GM23338 (cell line): ENCODE measurements at regions not wholly inside any gene's neighbourhood (a gene's known extent, or its start where the extent isn't known, plus 50 kb on each side); places are given as distances from the start of the nearest gene placed in this dataset.
A peak's percentile ranks its signal among the peaks of the same experiment; 100 is the strongest.

ENCODE experiments used
- ATAC-seq: fragments of 200-7000 bp; cut with Tn5 transposase; 3 replicates; pipeline ENCODE4 v1.9.1; 2020
- DNase-seq: peaks from one replicate; pipeline ENCODE4 v3.0.0-alpha.2; 2015; ENCODE audit warnings: low spot score
- H2AFZ ChIP-seq: fragments of 200-600 bp; sonication (generic); 2 replicates; pipeline ENCODE4 v1.8.0; 2016; ENCODE audit warnings: antibody characterized with exemption, mild to moderate bottlenecking, moderate library complexity
- H3F3A ChIP-seq: fragments of 200-600 bp; sonication (generic); replicated peaks from 2 replicates; pipeline ENCODE4 v1.8.0; 2017; ENCODE audit warnings: antibody characterized with exemption, mixed run types, low read depth
- H3K27ac ChIP-seq: fragments of 200-600 bp; sonication (generic); 2 replicates; pipeline ENCODE4 v1.6.1; 2016; ENCODE audit warnings: low read depth
- H3K27me3 ChIP-seq: fragments of 200-600 bp; sonication (generic); 2 replicates; pipeline ENCODE4 v1.8.0; 2016; ENCODE audit warnings: mild to moderate bottlenecking, mixed run types, moderate library complexity; ENCODE audit not compliant: insufficient read depth
- H3K36me3 ChIP-seq: fragments of 200-600 bp; sonication (generic); 2 replicates; pipeline ENCODE4 v1.8.0; 2016; ENCODE audit warnings: mild to moderate bottlenecking; ENCODE audit not compliant: insufficient read depth
- H3K4me1 ChIP-seq: fragments of 200-600 bp; sonication (generic); 2 replicates; pipeline ENCODE4 v1.8.0; 2016; ENCODE audit warnings: mild to moderate bottlenecking, moderate library complexity; ENCODE audit not compliant: insufficient read depth
- H3K4me2 ChIP-seq: fragments of 200-600 bp; sonication (generic); 2 replicates; pipeline ENCODE4 v1.7.1; 2017; ENCODE audit warnings: mixed run types
- H3K4me3 ChIP-seq: fragments of 200-600 bp; sonication (generic); 2 replicates; pipeline ENCODE4 v1.6.1; 2016; ENCODE audit warnings: mixed run types
- H3K79me2 ChIP-seq: fragments of 200-600 bp; sonication (generic); replicated peaks from 2 replicates; pipeline ENCODE4 v1.8.0; 2017; ENCODE audit warnings: mild to moderate bottlenecking; ENCODE audit not compliant: insufficient read depth
- H3K9me2 ChIP-seq: fragments of 200-600 bp; sonication (generic); 2 replicates; pipeline ENCODE4 v1.8.0; 2017; ENCODE audit not compliant: insufficient read depth
- H4K20me1 ChIP-seq: fragments of 200-600 bp; sonication (generic); replicated peaks from 2 replicates; pipeline ENCODE4 v1.8.0; 2017; ENCODE audit warnings: mild to moderate bottlenecking; ENCODE audit not compliant: insufficient read depth
- H3K27ac Mint-ChIP-seq: 2 replicates; pipeline ENCODE4 v1.8.0; 2020; ENCODE audit warnings: inconsistent platforms, mild to moderate bottlenecking, moderate library complexity, mixed read lengths
- H3K27me3 Mint-ChIP-seq: 3 replicates; pipeline ENCODE4 v1.8.0; 2022; ENCODE audit warnings: low read depth, mild to moderate bottlenecking, moderate library complexity, mixed read lengths, inconsistent platforms; ENCODE audit not compliant: insufficient read depth, poor library complexity
- H3K36me3 Mint-ChIP-seq: 3 replicates; pipeline ENCODE4 v1.8.0; 2021; ENCODE audit warnings: low read depth, mild to moderate bottlenecking, inconsistent platforms, moderate library complexity, mixed read lengths
- H3K4me1 Mint-ChIP-seq: 3 replicates; pipeline ENCODE4 v1.8.0; 2020; ENCODE audit warnings: mild to moderate bottlenecking, inconsistent platforms, mixed read lengths
- H3K4me3 Mint-ChIP-seq: 3 replicates; pipeline ENCODE4 v1.8.0; 2021; ENCODE audit warnings: moderate library complexity, mild to moderate bottlenecking, inconsistent platforms, mixed read lengths
- H3K9me3 Mint-ChIP-seq: 3 replicates; pipeline ENCODE4 v1.8.0; 2020; ENCODE audit warnings: moderate library complexity, mild to moderate bottlenecking, inconsistent platforms, mixed read lengths
- CREB1 ChIP-seq: fragments of 250-450 bp; sonication (Bioruptor Pico); IDR thresholded peaks from 2 replicates; pipeline ENCODE4 v1.5.0; 2020; ENCODE audit warnings: low read depth, mild to moderate bottlenecking, moderate library complexity
- EZH2 ChIP-seq: fragments of 200-600 bp; sonication (generic); IDR thresholded peaks from one replicate; pipeline ENCODE4 v1.8.0; 2017; ENCODE audit warnings: antibody characterized with exemption, mild to moderate bottlenecking, low read depth; ENCODE audit not compliant: unreplicated experiment
- EZH2phosphoT487 ChIP-seq: fragments of 200-600 bp; sonication (generic); IDR thresholded peaks from one replicate; pipeline ENCODE4 v1.8.1; 2018; ENCODE audit warnings: antibody characterized with exemption; ENCODE audit not compliant: unreplicated experiment
- JUNB ChIP-seq: IDR thresholded peaks from one replicate; pipeline ENCODE4 v1.6.1; 2016; ENCODE audit warnings: antibody characterized with exemption; ENCODE audit not compliant: unreplicated experiment
- POLR2AphosphoS5 ChIP-seq: IDR thresholded peaks from 2 replicates; pipeline ENCODE4 v1.6.1; 2016; ENCODE audit warnings: antibody characterized with exemption, low read depth
- STAT1 ChIP-seq: IDR thresholded peaks from one replicate; pipeline ENCODE4 v1.6.1; 2016; ENCODE audit warnings: antibody characterized with exemption; ENCODE audit not compliant: unreplicated experiment
- ZNF114 ChIP-seq: fragments of 250-450 bp; sonication (Bioruptor Pico); IDR thresholded peaks from 2 replicates; pipeline ENCODE4 v1.5.0; 2020; ENCODE audit warnings: mild to moderate bottlenecking, moderate library complexity
- ZNF331 ChIP-seq: fragments of 250-450 bp; sonication (Bioruptor Pico); IDR thresholded peaks from 2 replicates; pipeline ENCODE4 v1.5.0; 2020; ENCODE audit warnings: low read depth, mild to moderate bottlenecking, moderate library complexity
- TF ChIP-seq, protein P1 (sequence below), 2 experiments: fragments of 200-600 bp in 1 of 2; sonication (generic) in 1 of 2; conservative IDR thresholded peaks; 2 replicates each; pipeline versions ENCODE4 v1.5.1 to v1.6.1; 2016 to 2017; ENCODE audit warnings: antibody characterized with exemption in 2 of 2, low read depth in 2 of 2, mild to moderate bottlenecking in 2 of 2, moderate library complexity in 1 of 2
- TF ChIP-seq, protein P2 (sequence below): IDR thresholded peaks from one replicate; pipeline ENCODE4 v1.6.1; 2018; ENCODE audit warnings: antibody characterized with exemption; ENCODE audit not compliant: unreplicated experiment

DNA sequence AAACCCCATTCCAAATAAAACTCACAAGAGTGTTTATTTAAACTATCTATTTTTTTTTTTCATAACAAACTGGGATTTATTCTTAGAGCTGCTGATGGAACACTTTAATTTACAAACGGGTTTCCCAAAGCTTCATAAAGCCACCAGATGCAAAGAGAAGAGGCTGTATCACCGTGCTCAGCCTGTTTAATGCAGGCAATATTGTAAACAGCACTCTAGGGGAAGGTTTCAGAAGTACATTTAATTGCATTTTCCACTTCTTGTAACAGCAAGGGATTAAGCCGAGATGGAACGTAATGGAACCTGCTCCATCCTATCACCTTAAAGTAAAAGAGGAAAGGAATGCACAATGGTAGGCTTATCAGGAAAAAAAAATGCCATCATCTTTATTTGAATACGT lies 550.6 kb upstream of the ARGLU1 start:
- Mint-ChIP-seq H3K4me1 (peaks cover 7% of the 10 kb centered on the region; the same call in 2 of the 3 replicates), H3K27me3 (peaks cover 3% of the 10 kb centered on the region), H3K27ac (no peak overlapping the region), H3K9me3 (no peaks in the 10 kb centered on the region), H3K4me3 (no peak overlapping the region), H3K36me3 (no peaks in the 10 kb centered on the region)
- Histone ChIP-seq H3K9me2 (peaks cover 3% of the 10 kb centered on the region; the same call in 1 of the 2 replicates), H3K36me3 (no peaks in the 10 kb centered on the region), H3K27ac (no peak overlapping the region), H3K27me3 (no peaks in the 10 kb centered on the region), H3F3A (no peaks in the 10 kb centered on the region), H3K4me3 (no peak overlapping the region), H3K4me1 (no peaks in the 10 kb centered on the region), H2AFZ (no peak overlapping the region), H3K4me2 (no peak overlapping the region), H3K79me2 (no peaks in the 10 kb centered on the region), H4K20me1 (no peaks in the 10 kb centered on the region)
- no peak for ATAC-seq
- no peak for DNase-seq
- no peak for TF ChIP-seq STAT1

DNA sequence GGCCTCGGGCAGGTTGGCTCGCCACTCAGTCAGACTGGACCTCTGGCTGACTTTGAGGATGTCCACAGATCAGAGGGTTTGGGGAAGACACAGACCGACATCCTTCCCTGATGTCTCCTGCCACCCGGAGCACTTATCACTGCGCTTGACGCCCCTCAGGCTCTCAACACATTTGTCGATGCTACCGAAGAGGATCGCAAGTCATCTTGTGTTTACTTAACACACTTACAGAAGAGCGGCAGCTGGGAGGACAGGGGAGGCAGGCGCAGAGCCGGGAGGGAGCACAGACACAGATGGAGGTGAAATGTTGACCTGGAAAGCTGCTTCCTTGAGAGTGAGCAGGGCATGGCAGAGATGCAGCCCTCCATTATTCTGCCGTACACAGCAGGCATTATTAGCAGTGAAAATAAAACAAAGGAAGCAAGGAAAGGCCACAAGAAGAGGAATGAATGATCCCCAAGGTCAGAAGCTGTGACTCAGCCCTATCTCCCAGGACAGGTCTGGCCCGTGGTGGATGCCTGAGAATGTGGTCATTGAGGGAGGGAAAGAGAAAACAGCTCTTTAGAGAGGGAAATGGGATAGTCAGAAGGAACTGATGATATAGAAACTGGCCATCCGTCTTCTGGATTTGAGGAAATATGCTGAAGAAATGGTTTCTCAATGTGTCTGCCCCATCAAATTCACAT lies 549.5 kb upstream of the ARGLU1 start:
- DNase-seq (no peak), ATAC-seq (no peak)
- Histone ChIP-seq H4K20me1 (no peaks in the 10 kb centered on the region), H3K27me3 (no peaks in the 10 kb centered on the region), H3K9me2 (peaks cover 3% of the 10 kb centered on the region; the same call in 1 of the 2 replicates), H3K4me1 (no peaks in the 10 kb centered on the region), H2AFZ (0 out of 2 replicates have a peak overlapping the region, but pooled peaks have one; percentile 23), H3K79me2 (no peaks in the 10 kb centered on the region), H3K4me3 (no peak overlapping the region), H3K27ac (no peak overlapping the region), H3K4me2 (no peak overlapping the region), H3F3A (no peaks in the 10 kb centered on the region), H3K36me3 (no peaks in the 10 kb centered on the region)
- Mint-ChIP-seq H3K27me3 (peaks cover 3% of the 10 kb centered on the region), H3K27ac (no peak overlapping the region), H3K4me3 (no peak overlapping the region), H3K36me3 (no peaks in the 10 kb centered on the region), H3K4me1 (peaks cover 6% of the 10 kb centered on the region; the same call in 2 of the 3 replicates), H3K9me3 (no peaks in the 10 kb centered on the region)
- TF ChIP-seq EZH2 (no peak), STAT1 (no peak), JUNB (no peak), POLR2AphosphoS5 (no peak), EZH2phosphoT487 (no peak), ZNF331 (no peak)
- TF ChIP-seq, protein P1, sequence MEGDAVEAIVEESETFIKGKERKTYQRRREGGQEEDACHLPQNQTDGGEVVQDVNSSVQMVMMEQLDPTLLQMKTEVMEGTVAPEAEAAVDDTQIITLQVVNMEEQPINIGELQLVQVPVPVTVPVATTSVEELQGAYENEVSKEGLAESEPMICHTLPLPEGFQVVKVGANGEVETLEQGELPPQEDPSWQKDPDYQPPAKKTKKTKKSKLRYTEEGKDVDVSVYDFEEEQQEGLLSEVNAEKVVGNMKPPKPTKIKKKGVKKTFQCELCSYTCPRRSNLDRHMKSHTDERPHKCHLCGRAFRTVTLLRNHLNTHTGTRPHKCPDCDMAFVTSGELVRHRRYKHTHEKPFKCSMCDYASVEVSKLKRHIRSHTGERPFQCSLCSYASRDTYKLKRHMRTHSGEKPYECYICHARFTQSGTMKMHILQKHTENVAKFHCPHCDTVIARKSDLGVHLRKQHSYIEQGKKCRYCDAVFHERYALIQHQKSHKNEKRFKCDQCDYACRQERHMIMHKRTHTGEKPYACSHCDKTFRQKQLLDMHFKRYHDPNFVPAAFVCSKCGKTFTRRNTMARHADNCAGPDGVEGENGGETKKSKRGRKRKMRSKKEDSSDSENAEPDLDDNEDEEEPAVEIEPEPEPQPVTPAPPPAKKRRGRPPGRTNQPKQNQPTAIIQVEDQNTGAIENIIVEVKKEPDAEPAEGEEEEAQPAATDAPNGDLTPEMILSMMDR (conservative IDR thresholded peaks at IDR 0.05; ENCODE audit: low read depth in 2 of 2), result no peak

DNA sequence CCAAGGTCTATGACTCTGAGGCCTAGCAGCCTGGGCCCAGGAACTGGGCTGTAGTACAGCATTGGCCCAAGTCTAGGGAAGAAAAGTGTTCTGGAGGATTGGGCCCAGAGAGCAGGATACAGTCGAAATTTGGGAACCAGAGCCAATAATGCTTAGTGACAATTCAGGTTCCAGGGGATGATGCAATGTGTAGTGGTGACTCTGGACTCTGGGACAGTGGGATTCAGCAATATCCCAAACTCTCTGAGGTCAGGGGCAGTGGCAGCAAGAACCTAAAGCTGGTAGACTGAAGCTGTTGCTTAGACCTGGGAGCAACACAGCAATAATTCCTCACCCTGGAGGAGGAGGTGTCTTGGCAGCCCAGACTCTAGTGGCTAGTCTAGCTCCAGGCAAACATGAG lies 545.5 kb upstream of the ARGLU1 start:
- H3K4me2 ChIP-seq, result no peak overlapping the region
- H3K36me3 ChIP-seq, result 0 out of 2 replicates have a peak, but pooled peaks cover 4% of the 10 kb centered on the region
- no peaks in the 10 kb centered on the region for H3K79me2 ChIP-seq
- no peak overlapping the region for H3K27ac Mint-ChIP-seq
- H3K27ac ChIP-seq, result no peak overlapping the region
- H3K9me3 Mint-ChIP-seq, result peaks cover 12% of the 10 kb centered on the region
- H3K9me2 ChIP-seq, result peaks cover 3% of the 10 kb centered on the region; the same call in 1 of the 2 replicates
- H3F3A ChIP-seq, result no peaks in the 10 kb centered on the region
- H3K4me3 ChIP-seq, result no peak overlapping the region
- H3K4me1 ChIP-seq, result no peaks in the 10 kb centered on the region
- H3K4me1 Mint-ChIP-seq, result peaks cover 6% of the 10 kb centered on the region; the same call in 2 of the 3 replicates
- no peaks in the 10 kb centered on the region for H3K27me3 ChIP-seq
- no peak overlapping the region for H3K4me3 Mint-ChIP-seq
- no peak overlapping the region for H2AFZ ChIP-seq
- H3K36me3 Mint-ChIP-seq, result no peaks in the 10 kb centered on the region
- no peaks in the 10 kb centered on the region for H4K20me1 ChIP-seq
- no peak for ATAC-seq
- DNase-seq, result no peak
- H3K27me3 Mint-ChIP-seq, result peaks cover 3% of the 10 kb centered on the region
- no peak for TF ChIP-seq ZNF114 (CRISPR knock-in tag)
- no peak for TF ChIP-seq EZH2phosphoT487
- TF ChIP-seq EZH2, result no peak
- TF ChIP-seq, protein P1 (conservative IDR thresholded peaks at IDR 0.05; ENCODE audit: low read depth in 2 of 2), result no peak
- no peak for TF ChIP-seq CREB1 (CRISPR knock-in tag)
- TF ChIP-seq, protein P2, sequence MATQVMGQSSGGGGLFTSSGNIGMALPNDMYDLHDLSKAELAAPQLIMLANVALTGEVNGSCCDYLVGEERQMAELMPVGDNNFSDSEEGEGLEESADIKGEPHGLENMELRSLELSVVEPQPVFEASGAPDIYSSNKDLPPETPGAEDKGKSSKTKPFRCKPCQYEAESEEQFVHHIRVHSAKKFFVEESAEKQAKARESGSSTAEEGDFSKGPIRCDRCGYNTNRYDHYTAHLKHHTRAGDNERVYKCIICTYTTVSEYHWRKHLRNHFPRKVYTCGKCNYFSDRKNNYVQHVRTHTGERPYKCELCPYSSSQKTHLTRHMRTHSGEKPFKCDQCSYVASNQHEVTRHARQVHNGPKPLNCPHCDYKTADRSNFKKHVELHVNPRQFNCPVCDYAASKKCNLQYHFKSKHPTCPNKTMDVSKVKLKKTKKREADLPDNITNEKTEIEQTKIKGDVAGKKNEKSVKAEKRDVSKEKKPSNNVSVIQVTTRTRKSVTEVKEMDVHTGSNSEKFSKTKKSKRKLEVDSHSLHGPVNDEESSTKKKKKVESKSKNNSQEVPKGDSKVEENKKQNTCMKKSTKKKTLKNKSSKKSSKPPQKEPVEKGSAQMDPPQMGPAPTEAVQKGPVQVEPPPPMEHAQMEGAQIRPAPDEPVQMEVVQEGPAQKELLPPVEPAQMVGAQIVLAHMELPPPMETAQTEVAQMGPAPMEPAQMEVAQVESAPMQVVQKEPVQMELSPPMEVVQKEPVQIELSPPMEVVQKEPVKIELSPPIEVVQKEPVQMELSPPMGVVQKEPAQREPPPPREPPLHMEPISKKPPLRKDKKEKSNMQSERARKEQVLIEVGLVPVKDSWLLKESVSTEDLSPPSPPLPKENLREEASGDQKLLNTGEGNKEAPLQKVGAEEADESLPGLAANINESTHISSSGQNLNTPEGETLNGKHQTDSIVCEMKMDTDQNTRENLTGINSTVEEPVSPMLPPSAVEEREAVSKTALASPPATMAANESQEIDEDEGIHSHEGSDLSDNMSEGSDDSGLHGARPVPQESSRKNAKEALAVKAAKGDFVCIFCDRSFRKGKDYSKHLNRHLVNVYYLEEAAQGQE, result no peak
- no peak for TF ChIP-seq POLR2AphosphoS5
